ENCODE measurements at regions not wholly inside any gene's neighbourhood (a gene's known extent, or its start where the extent isn't known, plus 50 kb on each side); places are given as distances from the start of the nearest gene placed in this dataset.

DNA sequence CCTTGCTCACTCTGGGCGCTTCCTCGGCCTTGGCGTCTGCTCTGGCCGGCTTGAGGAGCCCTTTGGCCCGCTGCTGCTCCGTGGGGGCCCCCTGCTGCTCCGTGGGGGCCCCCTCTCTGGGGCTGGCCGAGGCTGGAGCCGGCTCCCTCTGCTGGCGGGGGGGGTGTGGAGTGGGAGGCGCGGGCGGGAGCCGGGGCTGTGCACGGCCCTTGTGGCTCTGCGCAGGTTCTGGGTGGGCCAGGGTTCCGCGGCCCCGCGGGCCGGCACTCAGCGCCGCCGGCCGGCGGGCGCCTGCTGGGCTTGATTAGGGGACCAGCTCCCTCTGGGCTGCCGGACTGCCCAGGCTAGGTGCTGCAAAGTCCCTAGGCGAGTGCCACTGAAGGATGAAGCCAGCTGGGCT, 436.2 kb downstream of the SLITRK6 start:
- no peak overlapping the region for H3K27ac ChIP-seq (ENCODE audit: control insufficient read depth, insufficient read depth)
- intact Hi-C loops (cut with micrococcal nuclease; ENCODE audit: unreplicated experiment), result no loop called here
- H3K9me3 ChIP-seq (replicated peaks; ENCODE audit: control insufficient read depth, insufficient read depth, low read length), result no peaks in the 10 kb centered on the region
- CTCF ChIA-PET, result no interaction called here
- in situ Hi-C loops (cut with MboI), result no loop called here
- H3K9ac ChIP-seq (ENCODE audit: control insufficient read depth, insufficient read depth, low read length), result no peak overlapping the region
- RAD21 ChIA-PET (ENCODE audit: unreplicated experiment), result no interaction called here
- no peak overlapping the region for H3K4me2 ChIP-seq (ENCODE audit: control insufficient read depth, insufficient read depth)
- H3K4me1 ChIP-seq (ENCODE audit: control insufficient read depth, insufficient read depth, low read length), result no peaks in the 10 kb centered on the region
- H3K4me3 ChIP-seq, result no peak overlapping the region
- WGBS (ENCODE audit: insufficient coverage, insufficient replicate concordance, low lambda C conversion rate, missing lambda C conversion rate), result 70% methylated on average over 2 of the region's 29 CpGs
- no peaks in the 10 kb centered on the region for H3K79me2 ChIP-seq (ENCODE audit: control insufficient read depth, insufficient read depth, low read length)
- DNase-seq (ENCODE audit: low read depth, low spot score) (no peak), FAIRE-seq (no peak), ATAC-seq (no peak)
- no TSS peak for BruUV-seq (replicated peaks)
- SMC1A ChIA-PET (ENCODE audit: uncharacterized antibody, unreplicated experiment), result no interaction called here
- no peaks in the 10 kb centered on the region for H3K36me3 ChIP-seq (ENCODE audit: control insufficient read depth in 2 of 2, insufficient read depth in 2 of 2, low read length in 1 of 2)
- POLR2A ChIA-PET, result no interaction called here
- H3K27me3 ChIP-seq (replicated peaks in 1 of 2; ENCODE audit: control insufficient read depth in 2 of 2, insufficient read depth in 2 of 2, low read length in 1 of 2), result no peaks in the 10 kb centered on the region
- no peaks in the 10 kb centered on the region for H4K20me1 ChIP-seq (ENCODE audit: control insufficient read depth, insufficient read depth)
- H2AFZ ChIP-seq (ENCODE audit: control insufficient read depth, low read depth, low read length), result no peak overlapping the region
- TF ChIP-seq, protein P1, sequence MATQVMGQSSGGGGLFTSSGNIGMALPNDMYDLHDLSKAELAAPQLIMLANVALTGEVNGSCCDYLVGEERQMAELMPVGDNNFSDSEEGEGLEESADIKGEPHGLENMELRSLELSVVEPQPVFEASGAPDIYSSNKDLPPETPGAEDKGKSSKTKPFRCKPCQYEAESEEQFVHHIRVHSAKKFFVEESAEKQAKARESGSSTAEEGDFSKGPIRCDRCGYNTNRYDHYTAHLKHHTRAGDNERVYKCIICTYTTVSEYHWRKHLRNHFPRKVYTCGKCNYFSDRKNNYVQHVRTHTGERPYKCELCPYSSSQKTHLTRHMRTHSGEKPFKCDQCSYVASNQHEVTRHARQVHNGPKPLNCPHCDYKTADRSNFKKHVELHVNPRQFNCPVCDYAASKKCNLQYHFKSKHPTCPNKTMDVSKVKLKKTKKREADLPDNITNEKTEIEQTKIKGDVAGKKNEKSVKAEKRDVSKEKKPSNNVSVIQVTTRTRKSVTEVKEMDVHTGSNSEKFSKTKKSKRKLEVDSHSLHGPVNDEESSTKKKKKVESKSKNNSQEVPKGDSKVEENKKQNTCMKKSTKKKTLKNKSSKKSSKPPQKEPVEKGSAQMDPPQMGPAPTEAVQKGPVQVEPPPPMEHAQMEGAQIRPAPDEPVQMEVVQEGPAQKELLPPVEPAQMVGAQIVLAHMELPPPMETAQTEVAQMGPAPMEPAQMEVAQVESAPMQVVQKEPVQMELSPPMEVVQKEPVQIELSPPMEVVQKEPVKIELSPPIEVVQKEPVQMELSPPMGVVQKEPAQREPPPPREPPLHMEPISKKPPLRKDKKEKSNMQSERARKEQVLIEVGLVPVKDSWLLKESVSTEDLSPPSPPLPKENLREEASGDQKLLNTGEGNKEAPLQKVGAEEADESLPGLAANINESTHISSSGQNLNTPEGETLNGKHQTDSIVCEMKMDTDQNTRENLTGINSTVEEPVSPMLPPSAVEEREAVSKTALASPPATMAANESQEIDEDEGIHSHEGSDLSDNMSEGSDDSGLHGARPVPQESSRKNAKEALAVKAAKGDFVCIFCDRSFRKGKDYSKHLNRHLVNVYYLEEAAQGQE (IDR thresholded peaks at IDR 0.05; ENCODE audit: low read depth, low read length), result no peak
- TF ChIP-seq PAX5 (IDR thresholded peaks at IDR 0.05; ENCODE audit: borderline replicate concordance, low read depth, low read length) (no peak), NR2C2 (IDR thresholded peaks at IDR 0.05; ENCODE audit: borderline replicate concordance, control insufficient read depth, insufficient read length, low read depth) (no peak), MYB (IDR thresholded peaks at IDR 0.05; ENCODE audit: borderline replicate concordance, low read depth, low read length) (no peak), MTA2 (IDR thresholded peaks at IDR 0.05; ENCODE audit: low read depth) (no peak), TCF12 (IDR thresholded peaks at IDR 0.05; ENCODE audit: low read depth, low read length) (no peak), CBFB (IDR thresholded peaks at IDR 0.05; ENCODE audit: low read depth) (no peak), SIX5 (IDR thresholded peaks at IDR 0.05; ENCODE audit: low read depth, low read length, severe bottlenecking) (no peak), KAT2A (conservative IDR thresholded peaks at IDR 0.05; ENCODE audit: control insufficient read depth, low read depth, low read length) (no peak), SMAD5 (IDR thresholded peaks at IDR 0.05; ENCODE audit: low read depth) (no peak), ATF7 (IDR thresholded peaks at IDR 0.05; ENCODE audit: low read depth) (no peak), TARDBP (IDR thresholded peaks at IDR 0.05; ENCODE audit: borderline replicate concordance) (no peak), SPI1 (IDR thresholded peaks at IDR 0.05; ENCODE audit: borderline replicate concordance, insufficient read depth, low read depth, low read length) (no peak)
- TF ChIP-seq, protein P2, sequence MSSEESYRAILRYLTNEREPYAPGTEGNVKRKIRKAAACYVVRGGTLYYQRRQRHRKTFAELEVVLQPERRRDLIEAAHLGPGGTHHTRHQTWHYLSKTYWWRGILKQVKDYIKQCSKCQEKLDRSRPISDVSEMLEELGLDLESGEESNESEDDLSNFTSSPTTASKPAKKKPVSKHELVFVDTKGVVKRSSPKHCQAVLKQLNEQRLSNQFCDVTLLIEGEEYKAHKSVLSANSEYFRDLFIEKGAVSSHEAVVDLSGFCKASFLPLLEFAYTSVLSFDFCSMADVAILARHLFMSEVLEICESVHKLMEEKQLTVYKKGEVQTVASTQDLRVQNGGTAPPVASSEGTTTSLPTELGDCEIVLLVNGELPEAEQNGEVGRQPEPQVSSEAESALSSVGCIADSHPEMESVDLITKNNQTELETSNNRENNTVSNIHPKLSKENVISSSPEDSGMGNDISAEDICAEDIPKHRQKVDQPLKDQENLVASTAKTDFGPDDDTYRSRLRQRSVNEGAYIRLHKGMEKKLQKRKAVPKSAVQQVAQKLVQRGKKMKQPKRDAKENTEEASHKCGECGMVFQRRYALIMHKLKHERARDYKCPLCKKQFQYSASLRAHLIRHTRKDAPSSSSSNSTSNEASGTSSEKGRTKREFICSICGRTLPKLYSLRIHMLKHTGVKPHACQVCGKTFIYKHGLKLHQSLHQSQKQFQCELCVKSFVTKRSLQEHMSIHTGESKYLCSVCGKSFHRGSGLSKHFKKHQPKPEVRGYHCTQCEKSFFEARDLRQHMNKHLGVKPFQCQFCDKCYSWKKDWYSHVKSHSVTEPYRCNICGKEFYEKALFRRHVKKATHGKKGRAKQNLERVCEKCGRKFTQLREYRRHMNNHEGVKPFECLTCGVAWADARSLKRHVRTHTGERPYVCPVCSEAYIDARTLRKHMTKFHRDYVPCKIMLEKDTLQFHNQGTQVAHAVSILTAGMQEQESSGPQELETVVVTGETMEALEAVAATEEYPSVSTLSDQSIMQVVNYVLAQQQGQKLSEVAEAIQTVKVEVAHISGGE (CRISPR knock-in tag; IDR thresholded peaks at IDR 0.05), result no peak
